Amygdala (tissue), 56 donors: ENCODE measurements at regions not wholly inside any gene's neighbourhood (a gene's known extent, or its start where the extent isn't known, plus 50 kb on each side); places are given as distances from the start of the nearest gene placed in this dataset.
"Not testable (repeated sequence)": the region's sequence is repeated elsewhere in the genome, so short reads cannot be mapped to it uniquely, and the experiment has no call there.

Experiments used
- DNase-seq, 56 donors: peaks; one replicate each; lab custom pipeline; 2025; lab: John Stamatoyannopoulos, UW

DNA sequence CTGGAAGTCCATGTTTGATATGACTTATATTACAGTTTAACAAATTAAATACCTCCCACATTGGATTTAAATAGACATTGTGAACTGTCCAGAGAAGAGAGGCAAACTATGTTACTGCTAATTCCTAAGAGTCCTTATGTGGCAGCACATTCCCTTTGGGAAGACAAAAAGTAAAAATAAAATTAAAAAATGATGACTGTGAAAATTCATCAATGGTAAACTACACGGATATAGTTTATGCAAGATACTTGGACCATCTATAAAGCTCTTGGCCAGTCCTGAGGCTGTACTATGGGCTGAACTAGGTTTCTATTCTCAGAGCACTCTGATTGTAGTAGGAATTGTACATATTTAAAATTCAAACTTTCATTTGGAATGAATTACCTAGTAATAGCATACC lies 206.4 kb downstream of the LRRK2 start:
- no peak for DNase-seq

DNA sequence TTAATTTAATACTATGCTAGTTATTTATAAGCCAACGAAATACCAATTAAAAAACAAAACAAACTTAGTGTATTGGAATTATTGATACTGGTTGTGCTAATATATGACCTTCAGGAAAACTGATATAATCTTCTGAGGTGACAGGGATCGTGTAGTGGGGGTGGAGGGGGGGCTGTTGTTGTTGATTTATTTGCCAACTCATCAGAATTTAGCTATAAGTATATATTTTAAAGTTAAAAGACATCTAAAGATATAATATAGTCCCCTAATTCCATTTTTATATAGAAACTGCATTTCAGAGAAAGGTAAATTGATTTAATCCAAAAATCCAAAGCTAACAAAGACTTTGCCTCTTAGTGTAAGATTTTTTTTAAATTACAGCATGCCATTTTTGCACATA lies 210.5 kb downstream of the LRRK2 start:
- no peak for DNase-seq

DNA sequence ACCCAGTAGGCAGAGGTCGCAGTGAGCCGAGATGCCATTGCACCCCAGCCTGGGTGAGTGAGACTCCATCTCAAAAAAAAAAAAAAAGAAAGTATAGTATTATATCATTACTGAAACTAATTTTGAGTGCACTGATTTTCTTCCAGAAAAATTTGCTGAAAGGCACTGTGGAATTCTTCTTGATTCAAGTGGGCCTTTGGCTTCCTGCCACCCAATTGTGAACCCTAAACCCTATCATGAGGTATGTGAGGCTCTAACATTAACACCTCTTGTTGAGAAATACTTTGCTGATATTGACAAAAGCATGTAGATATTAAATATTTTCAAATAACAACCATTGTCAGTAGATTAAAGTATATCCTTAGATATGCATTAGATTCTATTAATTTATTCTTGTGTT lies 211.2 kb downstream of the LRRK2 start:
- DNase-seq, result no peak

DNA sequence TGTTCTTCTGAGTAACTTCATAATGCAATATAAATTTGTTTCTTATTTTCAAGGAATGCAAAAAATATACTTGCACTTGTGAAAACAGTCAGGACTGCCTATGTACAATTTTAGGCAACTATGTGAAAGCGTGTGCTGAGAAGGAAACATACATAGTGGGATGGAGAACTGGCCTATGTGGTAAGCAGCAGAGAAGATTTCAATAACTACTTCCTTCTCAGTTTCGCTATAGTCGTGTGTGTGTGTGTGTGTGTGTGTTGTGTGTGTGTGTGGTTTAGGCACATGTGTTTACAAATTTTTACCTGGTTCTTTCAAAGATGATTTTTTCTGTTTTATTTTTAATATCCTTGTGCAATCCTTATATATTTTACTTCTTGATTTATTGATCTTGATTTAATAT lies 211.8 kb downstream of the LRRK2 start:
- no peak for DNase-seq

DNA sequence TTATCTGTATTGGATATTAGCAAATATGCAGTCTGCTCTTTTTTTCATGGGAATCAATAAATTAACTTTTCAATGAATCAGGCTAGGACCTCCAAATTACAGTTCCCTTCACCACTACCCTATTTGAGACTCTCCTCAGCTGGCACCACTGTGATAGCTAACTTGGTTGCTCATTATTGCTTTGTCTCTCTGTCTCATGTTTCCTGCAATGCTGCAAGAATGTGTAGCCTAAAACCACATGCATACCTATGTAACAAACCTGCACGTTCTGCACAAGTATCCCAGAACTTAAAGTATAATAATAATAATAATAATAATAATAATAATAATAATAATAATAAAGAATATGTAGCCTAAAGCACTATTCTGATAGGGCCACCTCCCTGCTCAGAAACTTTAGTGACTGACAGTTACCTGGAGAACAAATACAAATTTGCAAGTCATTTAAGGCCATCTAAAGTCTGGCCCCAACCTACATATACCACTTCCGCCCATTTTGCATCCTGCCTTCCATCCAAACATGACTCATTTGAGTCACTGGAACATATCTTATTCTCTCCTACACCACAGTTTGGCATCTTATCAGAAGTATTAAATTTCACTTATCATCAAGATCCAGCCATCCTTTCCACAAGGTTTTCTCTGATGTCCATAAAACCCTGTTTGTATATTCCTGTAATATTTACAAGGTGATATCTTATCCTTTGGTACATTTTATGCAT lies 215.1 kb downstream of the LRRK2 start:
- DNase-seq, result no peak

DNA sequence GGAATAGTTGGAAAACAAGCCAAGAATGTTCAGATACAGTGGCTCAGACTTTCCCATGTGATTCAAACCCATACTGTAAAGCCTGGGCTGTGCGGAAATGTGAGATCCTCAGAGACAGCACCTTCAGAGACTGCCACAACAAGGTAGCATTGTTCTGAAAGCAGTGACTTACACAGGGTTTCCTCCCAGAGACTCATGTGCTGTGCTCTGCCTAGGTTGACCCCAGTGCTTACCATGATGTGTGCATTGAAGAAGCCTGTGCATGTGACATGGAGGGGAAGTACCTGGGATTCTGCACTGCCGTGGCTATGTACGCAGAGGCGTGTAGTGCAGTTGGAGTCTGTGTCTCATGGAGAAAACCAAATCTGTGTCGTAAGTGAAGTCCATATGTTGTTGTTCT lies 219.4 kb downstream of the LRRK2 start:
- no peak for DNase-seq

DNA sequence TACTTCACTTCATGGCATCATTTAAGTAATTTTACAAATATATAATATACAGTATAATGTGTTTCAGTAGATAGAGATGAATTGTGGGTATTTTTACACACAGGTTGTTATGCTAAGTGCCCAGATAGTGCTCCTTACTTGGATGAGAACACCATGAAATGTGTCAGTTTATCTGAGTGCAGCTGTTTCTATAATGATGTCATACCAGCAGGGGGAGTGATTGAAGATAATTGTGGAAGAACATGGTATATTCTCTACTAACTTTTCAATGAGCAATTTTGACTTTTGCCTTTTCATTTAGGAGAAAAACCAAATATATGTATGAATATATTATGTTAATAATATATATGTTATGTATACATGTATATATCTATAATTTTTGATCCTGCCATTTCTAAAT lies 221.6 kb downstream of the LRRK2 start:
- no peak for DNase-seq

DNA sequence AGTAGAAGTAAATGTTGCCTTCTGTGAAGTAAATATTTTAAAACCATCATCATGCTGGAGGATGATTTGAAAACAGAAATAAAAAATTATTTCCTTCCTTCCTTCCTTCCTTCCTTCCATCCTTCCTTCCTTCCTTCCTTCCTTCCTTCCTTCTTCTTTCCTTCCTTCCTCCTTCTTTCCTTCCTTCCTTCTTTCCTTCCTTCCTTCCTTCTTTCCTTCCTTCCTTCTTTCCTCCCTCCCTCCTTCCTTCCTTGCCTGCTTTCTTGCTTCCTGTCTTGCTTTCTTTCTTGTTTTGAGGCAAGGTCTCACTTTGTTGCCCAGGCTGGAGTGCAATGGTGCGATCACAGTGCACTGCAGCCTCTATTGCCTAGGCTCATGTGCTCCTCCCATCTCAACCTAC lies 223.7 kb downstream of the LRRK2 start:
- DNase-seq, result not testable (repeated sequence)

DNA sequence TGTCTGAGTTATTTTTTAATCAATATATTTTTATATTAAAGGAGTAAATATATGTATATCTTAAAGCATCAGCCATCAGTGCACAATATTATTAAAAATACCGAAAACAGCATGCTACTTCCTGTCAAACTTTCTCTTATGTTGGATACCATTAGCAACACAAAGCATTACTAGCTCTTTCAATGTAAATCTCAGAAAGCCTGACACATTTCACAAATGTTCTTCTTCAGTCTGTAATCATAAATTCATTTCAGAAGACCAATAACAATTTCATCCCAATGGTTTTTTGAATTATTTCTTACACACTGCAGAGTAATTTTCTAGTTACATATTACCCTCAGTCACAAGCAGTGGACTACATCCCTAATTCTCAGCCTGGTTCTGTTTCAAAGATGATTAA lies 226.9 kb downstream of the LRRK2 start:
- no peak for DNase-seq

DNA sequence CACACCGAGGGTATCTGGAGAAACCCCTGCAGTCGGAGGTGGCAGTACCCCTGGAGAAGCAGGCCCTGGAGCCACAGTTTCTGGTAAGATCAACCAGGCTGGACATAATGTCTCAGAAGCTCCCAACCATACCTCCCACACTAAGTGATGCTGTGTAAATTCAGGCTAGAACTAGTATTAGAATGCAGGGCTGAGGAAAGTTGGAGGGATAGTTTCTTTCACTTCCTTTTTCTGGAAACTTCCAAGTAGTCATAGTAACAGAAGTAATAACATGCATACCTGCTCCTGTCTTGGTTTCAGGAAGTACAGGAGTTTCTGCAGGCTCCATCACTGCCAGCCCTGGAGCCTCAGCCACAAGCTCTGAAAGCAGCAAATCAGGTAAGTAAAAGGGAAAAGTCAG lies 228.1 kb upstream of the CNTN1 start:
- DNase-seq, result no peak

DNA sequence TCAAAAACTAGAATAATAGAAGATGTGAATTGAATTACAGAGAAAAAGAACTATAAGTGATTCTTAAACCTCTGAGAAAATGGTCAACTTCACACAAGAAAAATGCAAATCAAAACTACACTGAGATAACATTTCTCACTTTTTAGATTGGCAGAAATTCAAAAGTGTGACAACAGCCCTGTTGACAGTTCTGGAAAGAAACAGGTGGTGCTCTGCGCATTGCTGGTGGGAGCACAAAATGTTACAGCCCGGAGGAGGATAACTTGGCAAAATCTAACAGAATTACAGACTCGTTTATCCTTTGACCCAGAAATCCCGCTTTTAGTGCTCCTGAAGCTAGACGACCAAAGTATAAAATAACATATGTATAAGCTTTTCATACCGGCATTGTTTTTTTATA lies 222.5 kb upstream of the CNTN1 start:
- DNase-seq, result peak in 5 of 56 donors; percentile 1 to 37 (median 10)

DNA sequence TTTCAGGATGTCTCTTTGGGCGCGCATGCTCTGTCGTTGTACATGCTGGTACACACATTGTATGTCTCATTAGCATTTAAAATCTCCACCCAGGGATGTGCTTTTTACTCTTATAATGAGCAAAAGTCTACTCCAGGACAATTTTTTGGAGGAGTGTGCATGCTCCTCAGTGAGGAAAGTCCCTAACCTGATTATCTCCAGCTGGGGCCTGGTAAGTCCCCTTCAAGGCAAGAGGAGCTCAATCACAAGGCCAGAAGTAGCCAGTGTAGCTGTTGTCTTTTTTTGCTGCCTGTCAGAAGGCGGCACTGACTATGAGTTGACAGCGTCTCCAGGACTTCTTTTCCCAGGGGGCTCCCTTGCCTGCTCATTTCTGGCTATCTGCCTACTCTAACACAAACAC lies 218.3 kb upstream of the CNTN1 start:
- no peak for DNase-seq

DNA sequence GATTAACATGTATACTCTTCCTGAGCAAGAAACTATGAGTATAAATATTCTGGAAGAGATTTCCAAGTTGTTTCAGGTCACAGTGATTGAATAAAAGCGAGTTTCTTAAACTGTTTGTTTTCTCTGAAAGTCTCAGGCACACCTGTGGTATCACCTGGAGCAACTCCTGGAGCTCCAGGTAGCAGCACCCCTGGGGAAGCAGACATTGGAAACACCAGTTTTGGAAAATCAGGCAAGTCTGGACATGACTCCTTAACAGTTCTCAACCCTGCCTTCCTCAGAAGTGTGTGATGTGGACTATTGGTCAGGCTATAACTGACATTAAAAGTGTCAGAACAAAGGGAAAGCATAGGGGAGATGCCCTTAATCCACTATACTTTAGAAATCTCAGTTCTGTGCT lies 217.6 kb upstream of the CNTN1 start:
- no peak for DNase-seq

DNA sequence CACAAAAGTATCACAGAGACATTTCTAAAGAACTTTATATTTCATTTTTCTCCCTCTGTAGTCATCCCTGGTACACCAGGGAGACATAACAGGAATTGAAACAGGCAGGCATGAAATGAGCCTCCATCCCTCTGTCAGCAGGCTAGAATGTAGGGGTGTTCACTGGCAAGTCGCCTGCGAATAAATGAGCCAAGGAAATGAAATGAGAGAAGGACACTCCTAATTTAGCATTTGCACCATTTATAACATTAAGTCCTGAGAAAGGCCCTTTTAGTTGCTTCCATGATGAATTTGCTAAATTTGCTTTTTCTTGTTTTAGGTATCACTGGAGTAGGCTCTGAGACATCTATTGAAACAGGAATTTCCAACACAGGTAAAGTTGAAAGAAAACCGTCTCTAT lies 192.4 kb upstream of the CNTN1 start:
- no peak for DNase-seq

DNA sequence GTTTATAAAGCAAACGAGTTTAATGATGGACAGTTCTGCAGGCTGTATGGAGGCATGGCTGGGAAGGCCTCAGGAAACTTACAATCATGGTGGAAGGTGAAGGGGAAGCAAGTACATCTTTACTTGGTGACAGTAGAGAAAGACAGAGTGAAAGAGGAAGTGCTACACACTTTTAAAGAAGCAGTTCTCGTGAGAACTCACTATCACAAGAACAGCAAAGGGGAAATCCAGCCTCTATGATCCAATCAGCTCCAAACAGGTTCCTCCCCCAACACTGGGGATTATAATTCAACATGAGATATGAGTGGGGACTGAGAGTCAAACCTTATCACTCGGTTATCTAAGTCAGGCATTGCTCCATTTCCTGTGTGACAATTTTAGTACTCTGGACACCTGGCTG lies 189.9 kb upstream of the CNTN1 start:
- no peak for DNase-seq

DNA sequence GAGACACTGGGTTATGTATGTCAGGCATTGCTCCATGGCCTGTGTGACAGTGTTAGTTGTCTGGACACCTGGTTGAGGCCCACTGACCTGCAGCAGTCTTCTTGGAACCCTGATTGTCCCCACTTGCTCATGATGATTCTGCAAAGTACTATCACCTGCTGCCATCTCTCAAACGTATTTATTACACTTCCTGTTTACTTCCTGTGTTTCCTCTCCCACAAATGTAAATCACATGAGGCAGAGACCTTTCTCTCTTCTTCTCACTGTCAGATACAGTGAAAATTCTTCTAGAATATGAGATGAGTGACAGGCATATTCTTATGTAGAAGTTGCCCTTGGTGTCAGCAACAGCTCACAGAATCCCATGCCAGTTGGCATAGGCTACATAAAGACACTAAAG lies 186.9 kb upstream of the CNTN1 start:
- no peak for DNase-seq

DNA sequence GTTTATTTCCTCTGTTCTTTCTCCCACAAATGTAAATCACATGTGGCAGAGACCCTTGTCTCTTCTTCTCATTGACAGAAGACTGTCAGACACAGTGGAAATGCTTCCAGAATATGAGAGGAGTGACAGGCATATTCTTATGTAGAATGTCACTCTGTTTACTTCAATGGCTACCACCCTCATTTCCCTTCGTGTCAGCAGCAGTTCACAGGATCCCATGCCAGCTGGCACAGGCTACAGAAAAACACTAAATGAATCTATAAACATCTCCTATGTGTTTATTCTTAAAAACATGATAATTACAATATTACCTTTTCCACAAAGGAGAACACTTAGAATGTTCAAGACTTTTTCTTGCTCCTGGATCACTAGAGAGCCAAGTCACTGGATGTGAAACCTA lies 183.8 kb upstream of the CNTN1 start:
- no peak for DNase-seq

DNA sequence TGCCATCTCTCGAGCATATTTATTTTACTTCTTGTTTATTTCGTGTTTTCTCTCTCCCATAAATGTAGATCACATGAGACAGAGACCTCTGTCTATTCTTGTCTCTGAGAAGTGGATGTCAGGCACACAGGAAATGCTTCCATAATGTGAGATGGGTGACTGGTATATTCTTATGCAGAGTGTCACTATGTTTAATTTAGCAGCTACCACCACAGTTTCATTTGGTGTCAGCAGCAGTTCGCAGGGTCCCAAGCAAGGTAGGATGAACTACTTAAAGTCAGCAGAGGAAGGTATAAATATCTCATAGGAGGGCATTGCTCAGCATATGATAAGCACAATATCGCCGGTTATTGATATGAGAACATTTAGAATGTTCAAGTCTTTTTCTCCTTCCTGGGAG lies 180.9 kb upstream of the CNTN1 start:
- DNase-seq, result no peak

DNA sequence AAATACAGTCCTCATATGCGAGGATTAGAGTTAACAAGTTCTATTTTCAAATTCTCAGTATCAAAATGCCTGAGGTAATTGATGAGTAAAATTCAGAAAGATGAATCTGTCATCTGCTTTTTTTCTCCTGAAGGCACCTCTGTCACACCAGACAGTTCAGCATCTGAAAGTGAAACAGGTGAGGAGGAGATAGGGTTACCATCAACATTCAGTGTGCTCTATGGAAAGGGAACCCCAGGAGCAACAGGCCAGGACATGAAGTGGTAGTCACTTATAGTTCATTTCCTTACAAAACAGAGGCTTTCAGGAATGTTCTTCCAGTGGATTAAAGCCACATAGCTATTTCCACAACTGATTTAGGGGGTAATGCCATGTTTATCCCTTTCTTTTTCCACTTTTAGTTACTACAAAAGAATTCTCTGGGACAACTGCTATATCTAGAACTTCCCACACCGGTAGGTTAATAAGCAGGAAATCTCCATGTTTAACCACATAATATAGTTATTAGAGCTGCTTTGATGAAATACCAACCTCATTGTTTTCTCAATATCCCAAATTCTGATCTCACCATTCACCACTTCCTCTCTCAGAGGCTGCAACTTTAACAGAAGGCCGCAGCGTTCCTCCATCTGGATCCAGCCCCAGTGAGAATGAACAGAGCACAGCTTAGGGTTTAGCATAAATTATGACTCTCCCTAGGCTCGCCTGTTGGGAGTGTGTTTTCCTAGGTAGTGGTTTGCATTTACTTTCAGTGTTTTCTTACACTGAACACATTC lies 177.0 kb upstream of the CNTN1 start:
- no peak for DNase-seq

DNA sequence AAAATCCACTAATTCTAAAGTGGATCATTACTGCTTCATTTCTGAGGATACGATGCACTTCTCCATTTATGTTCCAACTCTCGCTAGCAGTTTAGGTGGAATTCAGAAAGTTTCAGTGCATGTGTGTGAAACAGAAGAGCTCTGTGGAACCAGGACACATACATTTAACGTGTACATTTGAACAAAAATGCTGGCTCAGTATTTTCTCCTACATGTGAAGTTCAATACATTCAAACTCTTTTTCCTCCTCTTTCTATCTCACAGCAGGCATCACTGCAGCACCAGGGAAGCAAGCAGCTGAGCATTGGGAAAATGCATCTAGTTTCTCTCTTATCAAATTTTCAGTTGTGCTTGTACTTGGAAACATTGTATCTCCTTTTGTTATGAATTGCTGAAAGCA lies 169.4 kb upstream of the CNTN1 start:
- DNase-seq, result no peak

DNA sequence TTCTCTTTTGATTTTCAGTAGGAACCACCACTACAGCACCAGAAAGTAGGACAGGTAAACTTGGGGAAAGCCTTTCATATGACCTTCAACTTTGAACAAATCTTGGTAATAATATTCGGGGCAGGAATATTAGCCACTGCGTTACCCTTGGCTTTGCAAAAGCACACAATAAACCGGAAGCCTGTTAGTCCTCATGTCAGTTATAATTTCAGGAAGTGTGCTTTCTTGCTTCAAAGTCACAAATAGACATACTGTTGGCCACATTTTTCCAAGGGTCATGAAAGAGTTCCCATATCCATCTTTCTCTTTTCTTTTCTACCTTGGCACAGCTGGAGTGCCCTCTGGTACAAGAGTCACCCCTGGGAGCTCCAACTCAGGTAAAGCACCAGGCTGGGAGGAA lies 167.2 kb upstream of the CNTN1 start:
- no peak for DNase-seq

DNA sequence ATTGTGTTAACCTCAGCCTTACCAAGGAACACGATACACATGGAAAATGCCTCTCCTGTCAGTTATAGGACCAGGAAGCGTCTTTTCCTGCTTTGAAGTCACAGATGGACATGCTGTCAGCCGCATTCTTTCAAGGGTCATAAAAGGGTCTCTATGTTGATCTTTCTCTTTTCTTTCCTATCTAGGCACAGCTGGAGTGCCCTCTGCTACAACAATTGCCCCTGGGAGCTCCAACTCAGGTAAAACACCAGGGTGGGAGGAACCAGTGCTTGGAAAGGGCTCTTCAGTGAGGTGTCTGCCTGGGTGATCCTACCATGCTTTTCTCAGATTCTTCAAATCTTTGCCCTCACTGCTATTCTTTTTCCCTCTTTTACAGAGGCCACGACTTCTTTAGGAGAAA lies 157.4 kb upstream of the CNTN1 start:
- DNase-seq, result no peak
